K562 (cell line): ENCODE measurements at regions not wholly inside any gene's neighbourhood (a gene's known extent, or its start where the extent isn't known, plus 50 kb on each side); places are given as distances from the start of the nearest gene placed in this dataset.

Experiments
- DNMT1 ChIP-seq: fragments of 450-650 bp; IDR thresholded peaks from 2 replicates; pipeline ENCODE4 v1.6.1; 2016; ENCODE audit warnings: antibody characterized with exemption, mild to moderate bottlenecking
- HLTF ChIP-seq: fragments of 450-650 bp; IDR thresholded peaks from 2 replicates; pipeline ENCODE4 v1.6.1; 2016
- KLF10 ChIP-seq: fragments of 250-450 bp; sonication (Bioruptor Pico); IDR thresholded peaks from 2 replicates; pipeline ENCODE4 v1.6.1; 2021; ENCODE audit warnings: matching md5 sums
- RAD21 ChIP-seq, 2 experiments: fragments of 250-450 bp in 1 of 2; fragments of 450-650 bp in 1 of 2; sonication (Bioruptor Pico) in 1 of 2; formaldehyde crosslinking in 1 of 2; IDR thresholded peaks in 1 of 2; conservative IDR thresholded peaks in 1 of 2; 2 replicates each; pipeline versions ENCODE4 v1.4.0 to v1.8.0; 2020 to 2022; ENCODE audit warnings: mild to moderate bottlenecking in 2 of 2, moderate library complexity in 1 of 2
- RBM17 ChIP-seq: fragments of 200-400 bp; formaldehyde crosslinking; IDR thresholded peaks from 2 replicates; pipeline ENCODE4 v1.6.1; 2017; ENCODE audit warnings: low read depth, mild to moderate bottlenecking, low read length, borderline replicate concordance
- ZBTB17 ChIP-seq: fragments of 450-650 bp; formaldehyde crosslinking; IDR thresholded peaks from 2 replicates; pipeline ENCODE4 v1.4.0; 2020; ENCODE audit warnings: mild to moderate bottlenecking
- ZBTB40 ChIP-seq, 2 experiments: fragments of 450-650 bp in 1 of 2; sonication (generic) in 1 of 2; formaldehyde crosslinking in 1 of 2; IDR thresholded peaks; 2 replicates each; pipeline versions ENCODE4 v1.7.1 to v1.9.0; 2016 to 2022; ENCODE audit warnings: inconsistent platforms in 1 of 2, mild to moderate bottlenecking in 1 of 2, missing genetic modification reagents in 1 of 2
- TF ChIP-seq, protein P1 (sequence below): fragments of 450-650 bp; IDR thresholded peaks from 2 replicates; pipeline ENCODE4 v1.6.1; 2018; ENCODE audit not compliant: partially characterized antibody

DNA sequence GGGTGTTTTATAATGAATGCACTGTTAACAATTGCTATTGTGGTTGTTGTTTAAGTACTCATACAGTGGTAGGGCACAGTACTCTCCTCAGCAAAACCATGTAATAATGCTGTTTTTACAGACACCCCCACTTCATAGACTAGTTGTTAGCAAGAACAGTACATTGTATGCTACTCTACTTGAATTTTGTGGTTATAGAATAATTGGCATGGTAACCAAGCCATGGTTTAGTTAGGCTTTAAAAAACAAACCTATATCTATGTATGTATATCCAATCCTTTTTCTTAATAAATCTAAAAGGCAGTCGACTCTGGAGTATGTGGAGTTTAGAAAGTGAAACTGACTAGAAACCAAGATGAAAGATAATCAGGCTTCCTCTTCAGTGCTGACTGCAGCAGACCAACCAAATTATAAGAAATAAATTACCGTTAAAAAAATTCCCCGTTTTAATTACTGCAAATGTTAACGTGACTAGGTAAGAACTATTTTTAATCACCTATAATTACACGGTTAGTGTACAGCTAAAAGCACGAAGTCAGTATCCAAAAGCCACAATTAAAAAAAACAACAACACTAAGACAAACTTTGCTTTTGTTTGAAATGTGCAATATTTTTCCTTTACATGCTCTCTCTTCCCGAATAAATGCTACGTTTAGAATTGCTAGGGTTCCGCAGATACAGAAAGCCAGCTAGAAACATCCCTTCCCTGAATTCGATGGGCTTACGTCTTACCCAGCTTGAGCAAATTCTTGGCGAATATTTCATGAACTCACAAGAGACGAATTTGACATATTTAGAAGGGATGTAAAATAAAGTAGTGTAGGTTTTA is 113.3 kb upstream of the SERTAD2 start (continued):
- TF ChIP-seq, protein P1, sequence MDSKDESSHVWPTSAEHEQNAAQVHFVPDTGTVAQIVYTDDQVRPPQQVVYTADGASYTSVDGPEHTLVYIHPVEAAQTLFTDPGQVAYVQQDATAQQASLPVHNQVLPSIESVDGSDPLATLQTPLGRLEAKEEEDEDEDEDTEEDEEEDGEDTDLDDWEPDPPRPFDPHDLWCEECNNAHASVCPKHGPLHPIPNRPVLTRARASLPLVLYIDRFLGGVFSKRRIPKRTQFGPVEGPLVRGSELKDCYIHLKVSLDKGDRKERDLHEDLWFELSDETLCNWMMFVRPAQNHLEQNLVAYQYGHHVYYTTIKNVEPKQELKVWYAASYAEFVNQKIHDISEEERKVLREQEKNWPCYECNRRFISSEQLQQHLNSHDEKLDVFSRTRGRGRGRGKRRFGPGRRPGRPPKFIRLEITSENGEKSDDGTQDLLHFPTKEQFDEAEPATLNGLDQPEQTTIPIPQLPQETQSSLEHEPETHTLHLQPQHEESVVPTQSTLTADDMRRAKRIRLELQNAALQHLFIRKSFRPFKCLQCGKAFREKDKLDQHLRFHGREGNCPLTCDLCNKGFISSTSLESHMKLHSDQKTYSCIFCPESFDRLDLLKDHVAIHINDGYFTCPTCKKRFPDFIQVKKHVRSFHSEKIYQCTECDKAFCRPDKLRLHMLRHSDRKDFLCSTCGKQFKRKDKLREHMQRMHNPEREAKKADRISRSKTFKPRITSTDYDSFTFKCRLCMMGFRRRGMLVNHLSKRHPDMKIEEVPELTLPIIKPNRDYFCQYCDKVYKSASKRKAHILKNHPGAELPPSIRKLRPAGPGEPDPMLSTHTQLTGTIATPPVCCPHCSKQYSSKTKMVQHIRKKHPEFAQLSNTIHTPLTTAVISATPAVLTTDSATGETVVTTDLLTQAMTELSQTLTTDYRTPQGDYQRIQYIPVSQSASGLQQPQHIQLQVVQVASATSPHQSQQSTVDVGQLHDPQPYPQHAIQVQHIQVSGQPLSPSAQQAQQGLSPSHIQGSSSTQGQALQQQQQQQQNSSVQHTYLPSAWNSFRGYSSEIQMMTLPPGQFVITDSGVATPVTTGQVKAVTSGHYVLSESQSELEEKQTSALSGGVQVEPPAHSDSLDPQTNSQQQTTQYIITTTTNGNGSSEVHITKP = peak; percentile 87
- TF ChIP-seq RAD21 (CRISPR knock-in tag; conservative IDR thresholded peaks at IDR 0.05 in 1 of 2, IDR thresholded peaks at IDR 0.05 in 1 of 2) (0 out of 4 replicates have a peak, but pooled peaks of 1 of the 2 experiments have one; percentile 4), ZBTB17 (CRISPR knock-in tag) (0 out of 2 replicates have a peak, but pooled peaks have one; percentile 22), KLF10 (CRISPR knock-in tag) (no peak), DNMT1 (0 out of 2 replicates have a peak, but pooled peaks have one; percentile 13), HLTF (no peak), ZBTB40 (IDR thresholded peaks at IDR 0.05) (peak; percentile 67; the same call in 1 of the 2 replicates), ZBTB40 (CRISPR knock-in tag; IDR thresholded peaks at IDR 0.05) (no peak), RBM17 (no peak)
